Glutamatergic neuron (in vitro differentiated cells): ENCODE measurements at regions not wholly inside any gene's neighbourhood (a gene's known extent, or its start where the extent isn't known, plus 50 kb on each side); places are given as distances from the start of the nearest gene placed in this dataset.
"Not testable (repeated sequence)": the region's sequence is repeated elsewhere in the genome, so short reads cannot be mapped to it uniquely, and the experiment has no call there.

Experiments used
- DNase-seq: peaks from one replicate; pipeline ENCODE4 v3.0.0; 2022
- H3K27ac Mint-ChIP-seq: one replicate; pipeline ENCODE4 v1.8.0; 2020; ENCODE audit warnings: mild to moderate bottlenecking, mixed read lengths, inconsistent platforms; ENCODE audit not compliant: unreplicated experiment
- H3K27me3 Mint-ChIP-seq: one replicate; pipeline ENCODE4 v1.8.0; 2020; ENCODE audit warnings: mild to moderate bottlenecking, moderate library complexity, mixed read lengths, inconsistent platforms; ENCODE audit not compliant: unreplicated experiment
- H3K36me3 Mint-ChIP-seq: one replicate; pipeline ENCODE4 v1.8.0; 2020; ENCODE audit warnings: mild to moderate bottlenecking, mixed read lengths, inconsistent platforms; ENCODE audit not compliant: unreplicated experiment
- H3K4me1 Mint-ChIP-seq: one replicate; pipeline ENCODE4 v1.8.0; 2020; ENCODE audit warnings: mild to moderate bottlenecking, low read depth, mixed read lengths, inconsistent platforms; ENCODE audit not compliant: unreplicated experiment
- H3K4me3 Mint-ChIP-seq: one replicate; pipeline ENCODE4 v1.8.0; 2020; ENCODE audit warnings: mild to moderate bottlenecking, mixed read lengths, inconsistent platforms; ENCODE audit not compliant: unreplicated experiment
- H3K9me3 Mint-ChIP-seq: one replicate; pipeline ENCODE4 v1.8.0; 2020; ENCODE audit warnings: mild to moderate bottlenecking, moderate library complexity, mixed read lengths, inconsistent platforms; ENCODE audit not compliant: unreplicated experiment
- CTCF ChIP-seq: fragments of 200-600 bp; sonication (generic); IDR thresholded peaks from one replicate; pipeline ENCODE4 v1.5.0; 2021; ENCODE audit not compliant: partially characterized antibody, unreplicated experiment

GRCh38 chr13:55577847-55578210 is 1562.9 kb upstream of the PRR20A start:
- Mint-ChIP-seq H3K4me3 (no peak overlapping the region), H3K4me1 (peaks cover 3% of the 10 kb centered on the region), H3K9me3 (peaks cover 8% of the 10 kb centered on the region), H3K27me3 (peaks cover 8% of the 10 kb centered on the region), H3K36me3 (no peaks in the 10 kb centered on the region), H3K27ac (no peak overlapping the region)
- TF ChIP-seq CTCF = no peak
- DNase-seq = no peak

- DNase-seq, H3K36me3 Mint-ChIP-seq, H3K27me3 Mint-ChIP-seq, H3K27ac Mint-ChIP-seq, H3K9me3 Mint-ChIP-seq, H3K4me3 Mint-ChIP-seq, H3K4me1 Mint-ChIP-seq: not testable (repeated sequence)
Measured at GRCh38 chr13:55582294-55582693, 1558.4 kb upstream of the PRR20A start.

- no peaks in the 10 kb centered on the region for H3K9me3 Mint-ChIP-seq
- no peak overlapping the region for H3K4me3 Mint-ChIP-seq
- DNase-seq = no peak
- peaks cover 4% of the 10 kb centered on the region for H3K27me3 Mint-ChIP-seq
- H3K27ac Mint-ChIP-seq = no peak overlapping the region
- H3K4me1 Mint-ChIP-seq = no peaks in the 10 kb centered on the region
- TF ChIP-seq CTCF = no peak
- no peaks in the 10 kb centered on the region for H3K36me3 Mint-ChIP-seq
Measured at GRCh38 chr13:55583953-55584593, 1556.6 kb upstream of the PRR20A start.

GRCh38 chr13:55602784-55603183 is 1537.9 kb upstream of the PRR20A start:
- Mint-ChIP-seq H3K36me3 (no peaks in the 10 kb centered on the region), H3K9me3 (peaks cover 2% of the 10 kb centered on the region), H3K27me3 (no peaks in the 10 kb centered on the region), H3K27ac (no peak overlapping the region), H3K4me3 (no peak overlapping the region), H3K4me1 (no peaks in the 10 kb centered on the region)
- DNase-seq = no peak
- TF ChIP-seq CTCF = no peak

- no peak for DNase-seq
- Mint-ChIP-seq H3K36me3 (no peaks in the 10 kb centered on the region), H3K27me3 (no peaks in the 10 kb centered on the region), H3K4me3 (no peak overlapping the region), H3K27ac (no peak overlapping the region), H3K4me1 (no peaks in the 10 kb centered on the region), H3K9me3 (peaks cover 2% of the 10 kb centered on the region)
- TF ChIP-seq CTCF = no peak
Measured at GRCh38 chr13:55606045-55606665, 1534.6 kb upstream of the PRR20A start.
